ENCODE measurements at regions not wholly inside any gene's neighbourhood (a gene's known extent, or its start where the extent isn't known, plus 50 kb on each side); places are given as distances from the start of the nearest gene placed in this dataset.

DNA sequence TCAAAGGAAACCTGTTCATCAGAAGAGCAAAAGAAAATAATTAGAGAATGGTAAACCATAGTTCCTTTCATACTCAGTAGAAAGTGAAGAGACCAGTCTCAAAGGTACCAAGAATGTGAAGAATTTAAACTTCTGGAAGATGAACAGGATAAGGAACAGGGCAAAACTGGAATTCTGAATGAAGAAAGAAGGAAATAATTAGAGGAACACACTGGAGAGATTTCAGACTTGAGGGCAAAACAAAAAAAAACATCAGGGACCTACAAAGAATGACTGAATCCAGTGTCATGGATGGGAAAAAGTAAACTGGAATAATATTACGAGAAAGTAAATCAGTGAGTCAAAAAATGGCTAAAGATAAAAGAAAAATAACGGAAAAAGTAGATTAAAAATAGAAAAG, 245.6 kb upstream of the NEIL3 start:
- TF ChIP-seq, protein P1, sequence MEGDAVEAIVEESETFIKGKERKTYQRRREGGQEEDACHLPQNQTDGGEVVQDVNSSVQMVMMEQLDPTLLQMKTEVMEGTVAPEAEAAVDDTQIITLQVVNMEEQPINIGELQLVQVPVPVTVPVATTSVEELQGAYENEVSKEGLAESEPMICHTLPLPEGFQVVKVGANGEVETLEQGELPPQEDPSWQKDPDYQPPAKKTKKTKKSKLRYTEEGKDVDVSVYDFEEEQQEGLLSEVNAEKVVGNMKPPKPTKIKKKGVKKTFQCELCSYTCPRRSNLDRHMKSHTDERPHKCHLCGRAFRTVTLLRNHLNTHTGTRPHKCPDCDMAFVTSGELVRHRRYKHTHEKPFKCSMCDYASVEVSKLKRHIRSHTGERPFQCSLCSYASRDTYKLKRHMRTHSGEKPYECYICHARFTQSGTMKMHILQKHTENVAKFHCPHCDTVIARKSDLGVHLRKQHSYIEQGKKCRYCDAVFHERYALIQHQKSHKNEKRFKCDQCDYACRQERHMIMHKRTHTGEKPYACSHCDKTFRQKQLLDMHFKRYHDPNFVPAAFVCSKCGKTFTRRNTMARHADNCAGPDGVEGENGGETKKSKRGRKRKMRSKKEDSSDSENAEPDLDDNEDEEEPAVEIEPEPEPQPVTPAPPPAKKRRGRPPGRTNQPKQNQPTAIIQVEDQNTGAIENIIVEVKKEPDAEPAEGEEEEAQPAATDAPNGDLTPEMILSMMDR (IDR thresholded peaks at IDR 0.05): no peak
- TF ChIP-seq EP300 (IDR thresholded peaks at IDR 0.05): no peak
